ENCODE measurements at regions not wholly inside any gene's neighbourhood (a gene's known extent, or its start where the extent isn't known, plus 50 kb on each side); places are given as distances from the start of the nearest gene placed in this dataset.
"Not testable (repeated sequence)": the region's sequence is repeated elsewhere in the genome, so short reads cannot be mapped to it uniquely, and the experiment has no call there.

DNA sequence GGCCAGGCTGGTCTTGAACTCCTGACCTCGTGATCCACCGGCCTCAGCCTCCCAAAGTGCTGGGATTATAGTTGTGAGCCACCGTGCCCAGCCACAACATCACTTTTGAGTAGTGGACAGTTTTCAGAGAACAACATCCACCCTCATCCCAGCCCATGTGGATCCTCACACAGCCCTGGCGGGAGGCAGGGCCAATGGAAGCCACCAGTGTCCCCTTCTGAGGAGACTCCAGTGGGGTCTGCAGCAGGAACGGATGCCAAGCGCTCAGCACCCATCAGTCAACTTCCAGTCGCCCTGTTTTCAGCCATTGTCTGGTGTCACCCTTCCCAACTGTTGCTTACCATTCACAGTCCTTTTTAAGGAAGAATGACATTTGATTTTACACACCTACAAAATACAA lies 302.5 kb downstream of the BCL2L11 start:
- H3K27me3 Mint-ChIP-seq; ATAC-seq (ENCODE audit: low read depth); POLR2A ChIA-PET; DNase-seq; H3K4me3 Mint-ChIP-seq; H3K36me3 Mint-ChIP-seq; H3K27ac Mint-ChIP-seq; H3K9me3 Mint-ChIP-seq: not testable (repeated sequence)
- H3K4me1 Mint-ChIP-seq, result peaks cover 16% of the 10 kb centered on the region

DNA sequence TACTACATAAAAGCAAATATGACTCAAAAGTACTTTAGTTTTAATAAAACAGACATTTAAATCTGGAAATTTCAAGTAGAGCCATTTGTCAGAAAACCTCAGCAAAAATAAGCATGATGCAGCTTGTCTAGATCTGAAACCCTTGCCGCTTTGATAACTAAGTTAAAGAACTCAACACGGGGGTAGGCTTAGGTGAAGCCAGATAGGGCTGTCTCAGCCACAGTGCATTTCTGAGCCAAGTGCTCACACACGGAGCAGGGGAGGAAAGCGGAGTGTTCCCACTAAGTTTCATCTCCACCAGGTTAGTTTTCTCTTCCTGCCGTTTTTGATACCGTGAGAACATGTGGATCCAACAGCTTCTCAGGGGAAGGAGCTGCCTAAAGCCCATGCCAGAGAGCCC lies 303.5 kb downstream of the BCL2L11 start:
- POLR2A ChIA-PET, H3K4me3 Mint-ChIP-seq, DNase-seq, H3K27ac Mint-ChIP-seq, H3K9me3 Mint-ChIP-seq, H3K27me3 Mint-ChIP-seq: not testable (repeated sequence)
- Mint-ChIP-seq H3K36me3 (peaks cover 11% of the 10 kb centered on the region), H3K4me1 (peaks cover 17% of the 10 kb centered on the region)
- peak; percentile 16 for ATAC-seq (ENCODE audit: low read depth)

DNA sequence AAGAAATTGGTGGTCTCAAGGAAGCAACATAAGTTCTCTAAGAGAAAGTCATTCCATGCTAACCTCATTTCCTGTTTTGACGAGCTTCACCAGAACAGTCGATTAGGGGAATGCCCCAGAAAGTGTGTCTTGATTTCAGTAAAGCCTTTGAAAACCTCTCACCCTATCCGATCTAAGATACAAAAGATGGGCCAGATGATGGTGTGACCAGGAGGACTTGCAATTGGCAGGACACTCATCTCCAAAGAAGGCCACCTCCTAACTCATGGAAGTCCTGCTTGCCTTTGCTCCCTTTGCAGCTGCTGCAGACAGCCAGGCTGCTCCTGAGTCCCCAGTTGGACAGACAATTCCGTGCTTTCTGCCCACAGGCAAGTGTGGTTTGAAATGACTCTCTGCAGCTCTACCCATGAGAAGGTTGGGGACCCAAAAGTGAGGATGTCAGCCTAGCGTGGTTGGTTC lies 304.2 kb downstream of the BCL2L11 start:
- H3K4me3 Mint-ChIP-seq, H3K27me3 Mint-ChIP-seq, POLR2A ChIA-PET, H3K9me3 Mint-ChIP-seq: not testable (repeated sequence)
- peaks cover 17% of the 10 kb centered on the region for H3K4me1 Mint-ChIP-seq
- H3K36me3 Mint-ChIP-seq, result peaks cover 11% of the 10 kb centered on the region
- peak; percentile 83 for ATAC-seq (ENCODE audit: low read depth)
- H3K27ac Mint-ChIP-seq, result peak overlapping the region; percentile 82
- DNase-seq, result peak; percentile 69

DNA sequence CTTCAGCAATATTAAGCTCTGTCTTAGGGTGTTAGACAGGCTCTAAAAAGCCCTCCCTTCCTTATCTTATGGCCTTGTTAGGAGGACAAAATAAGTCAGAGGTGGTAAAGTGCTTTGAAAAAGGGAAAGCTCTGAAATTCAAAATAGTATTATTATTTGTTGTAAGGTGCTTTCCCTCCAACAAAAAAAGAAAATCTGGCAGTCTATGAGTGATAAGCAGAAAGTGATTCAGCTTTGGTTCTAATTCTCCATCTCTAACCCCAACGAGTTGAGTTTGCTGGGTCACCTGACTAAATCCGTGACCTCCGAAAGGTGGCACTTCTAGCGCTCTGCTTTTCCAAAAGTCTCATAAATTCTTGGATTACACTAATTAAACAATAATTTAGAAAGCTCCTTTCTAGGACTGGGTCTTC lies 305.1 kb downstream of the BCL2L11 start:
- H3K27me3 Mint-ChIP-seq; H3K9me3 Mint-ChIP-seq; POLR2A ChIA-PET; ATAC-seq (ENCODE audit: low read depth); DNase-seq: not testable (repeated sequence)
- H3K27ac Mint-ChIP-seq, result peak overlapping the region; percentile 34
- peaks cover 11% of the 10 kb centered on the region for H3K36me3 Mint-ChIP-seq
- peaks cover 13% of the 10 kb centered on the region for H3K4me1 Mint-ChIP-seq
- peak overlapping the region; percentile 30 for H3K4me3 Mint-ChIP-seq

DNA sequence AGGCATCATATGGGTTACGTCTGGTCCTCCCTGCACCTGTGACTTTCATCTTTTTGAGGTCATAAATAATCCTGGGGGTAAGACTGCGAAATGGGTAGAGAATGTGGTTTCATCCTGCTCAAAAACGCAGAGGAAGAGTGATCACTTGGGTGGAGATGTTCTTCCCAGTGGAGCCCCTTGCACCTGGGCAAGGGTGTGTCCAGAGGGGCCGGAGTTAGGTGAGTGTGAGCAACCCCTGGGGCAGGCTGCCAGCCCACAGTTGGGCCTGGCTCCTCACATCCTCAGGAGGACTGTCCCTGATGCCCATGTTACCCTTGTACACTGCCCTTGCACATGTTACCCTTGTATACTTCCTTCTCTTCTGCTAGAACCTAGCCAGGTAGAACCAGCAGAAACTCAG lies 306.6 kb downstream of the BCL2L11 start:
- ATAC-seq (ENCODE audit: low read depth); H3K27me3 Mint-ChIP-seq; H3K36me3 Mint-ChIP-seq; H3K9me3 Mint-ChIP-seq; H3K4me3 Mint-ChIP-seq; POLR2A ChIA-PET; DNase-seq: not testable (repeated sequence)
- Mint-ChIP-seq H3K27ac (peak overlapping the region; percentile 60), H3K4me1 (peaks cover 16% of the 10 kb centered on the region)

DNA sequence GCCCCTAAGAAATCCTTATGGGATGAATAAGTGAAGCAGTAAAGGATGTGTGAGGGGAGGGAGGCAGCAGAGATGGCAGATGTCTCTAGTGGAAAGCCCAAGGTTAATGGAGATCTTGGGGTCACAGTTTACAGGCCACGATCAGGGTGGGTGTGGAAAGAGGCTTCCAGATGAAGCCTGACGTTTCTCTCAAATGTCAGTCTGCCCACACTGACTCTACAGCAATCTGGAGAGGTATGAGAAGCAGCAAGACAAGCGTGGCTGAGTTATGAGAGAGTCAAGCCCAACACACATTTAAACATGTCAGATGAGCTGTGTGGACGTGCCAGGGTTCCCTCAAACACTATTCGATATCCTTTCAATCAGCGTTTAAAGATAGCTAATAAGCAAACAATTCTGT lies 308.2 kb downstream of the BCL2L11 start:
- ATAC-seq (ENCODE audit: low read depth); H3K4me3 Mint-ChIP-seq; H3K36me3 Mint-ChIP-seq; H3K27me3 Mint-ChIP-seq; H3K27ac Mint-ChIP-seq; POLR2A ChIA-PET; H3K9me3 Mint-ChIP-seq; DNase-seq: not testable (repeated sequence)
- peaks cover 20% of the 10 kb centered on the region for H3K4me1 Mint-ChIP-seq

DNA sequence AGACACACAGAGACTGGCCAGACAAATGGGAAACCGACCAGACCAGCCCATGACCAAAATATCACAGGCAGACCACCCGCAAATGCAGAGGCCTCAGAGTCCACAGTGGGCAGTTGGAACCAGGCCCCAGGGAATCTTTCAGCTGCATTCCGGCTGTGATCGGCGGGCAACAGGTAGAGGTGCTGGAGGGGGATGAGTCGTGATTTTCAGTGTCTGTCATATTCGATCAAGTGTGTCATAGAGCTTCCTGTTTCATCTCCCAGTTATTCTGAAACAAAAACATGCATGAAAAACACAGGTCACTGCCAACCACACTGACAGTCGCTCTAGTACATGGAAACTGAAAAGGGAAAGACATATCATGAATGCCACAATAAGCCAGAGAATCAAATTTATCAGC lies 308.6 kb downstream of the BCL2L11 start:
- POLR2A ChIA-PET; ATAC-seq (ENCODE audit: low read depth); H3K36me3 Mint-ChIP-seq; H3K27ac Mint-ChIP-seq; H3K27me3 Mint-ChIP-seq; DNase-seq; H3K9me3 Mint-ChIP-seq; H3K4me3 Mint-ChIP-seq: not testable (repeated sequence)
- peaks cover 21% of the 10 kb centered on the region for H3K4me1 Mint-ChIP-seq

DNA sequence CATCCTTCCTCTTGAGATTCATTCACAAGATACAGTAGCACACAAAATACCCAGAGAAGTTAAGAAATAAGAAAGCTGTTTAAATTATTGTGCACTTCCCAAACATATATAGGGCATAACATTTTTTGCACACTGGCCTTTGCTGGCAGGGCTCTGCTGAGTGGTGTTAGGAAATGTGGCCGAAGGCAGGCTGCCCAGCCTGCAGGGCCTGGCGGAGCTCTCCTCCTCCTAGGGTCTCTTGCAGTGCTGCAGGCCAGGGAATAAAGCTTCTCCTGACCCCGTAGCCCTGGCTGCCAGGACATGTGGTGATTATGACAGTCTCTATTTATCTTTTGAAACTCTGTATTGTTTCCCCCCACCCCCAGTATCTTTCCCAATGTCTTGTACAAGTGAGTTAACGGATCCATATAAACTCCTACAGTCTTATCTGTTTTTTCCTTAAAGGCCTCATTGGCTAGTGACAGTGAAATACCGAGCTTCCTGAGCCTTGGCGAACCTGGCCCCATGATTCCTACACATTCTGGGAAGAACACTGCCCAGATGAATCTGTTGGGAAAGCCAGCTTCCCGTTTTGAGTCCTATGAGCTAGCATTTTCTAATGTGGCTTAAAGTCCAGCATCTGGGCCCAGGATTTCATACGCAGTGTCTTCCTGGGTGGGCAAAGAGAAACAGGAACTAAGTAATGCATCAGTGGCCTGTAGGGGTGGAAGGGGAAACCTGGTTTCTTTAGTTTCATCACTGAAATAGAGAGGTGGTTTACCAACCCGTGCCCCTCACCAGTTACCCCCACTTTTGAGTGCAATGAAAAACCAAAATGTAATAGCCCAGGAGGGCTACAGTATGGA lies 310.3 kb downstream of the BCL2L11 start:
- POLR2A ChIA-PET, result not testable (repeated sequence)
- ATAC-seq (ENCODE audit: low read depth), result peak; percentile 13

DNA sequence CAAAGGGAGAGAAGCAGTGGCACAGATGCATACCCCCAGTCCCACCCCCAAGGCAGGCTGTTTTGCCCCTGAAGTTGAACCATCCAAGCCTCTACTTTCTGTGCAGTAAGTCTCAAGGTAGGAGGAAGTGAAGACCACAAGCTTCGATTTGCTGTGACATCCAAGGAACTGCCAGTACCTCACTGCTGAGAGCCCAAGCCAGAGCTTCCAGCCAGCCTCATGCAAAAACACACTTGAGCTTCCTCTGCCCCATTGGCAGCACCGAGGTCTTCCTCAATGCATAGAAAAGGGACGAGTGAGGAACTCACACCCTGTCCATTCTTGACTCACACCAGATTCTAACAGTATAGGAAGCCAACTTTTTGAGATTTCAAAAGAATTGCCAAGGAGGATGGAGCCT lies 311.7 kb downstream of the BCL2L11 start:
- peak; percentile 61 for ATAC-seq (ENCODE audit: low read depth)
- H3K4me3 Mint-ChIP-seq, POLR2A ChIA-PET, H3K27me3 Mint-ChIP-seq, H3K4me1 Mint-ChIP-seq, H3K36me3 Mint-ChIP-seq, H3K9me3 Mint-ChIP-seq, DNase-seq: not testable (repeated sequence)
- peak overlapping the region; percentile 68 for H3K27ac Mint-ChIP-seq

More for the DNA sequence above, 310.3 kb downstream of the BCL2L11 start:
- not testable (repeated sequence) for H3K27ac Mint-ChIP-seq, DNase-seq, H3K36me3 Mint-ChIP-seq, H3K4me3 Mint-ChIP-seq, H3K27me3 Mint-ChIP-seq, H3K9me3 Mint-ChIP-seq
- H3K4me1 Mint-ChIP-seq, result peaks cover 14% of the 10 kb centered on the region

DNA sequence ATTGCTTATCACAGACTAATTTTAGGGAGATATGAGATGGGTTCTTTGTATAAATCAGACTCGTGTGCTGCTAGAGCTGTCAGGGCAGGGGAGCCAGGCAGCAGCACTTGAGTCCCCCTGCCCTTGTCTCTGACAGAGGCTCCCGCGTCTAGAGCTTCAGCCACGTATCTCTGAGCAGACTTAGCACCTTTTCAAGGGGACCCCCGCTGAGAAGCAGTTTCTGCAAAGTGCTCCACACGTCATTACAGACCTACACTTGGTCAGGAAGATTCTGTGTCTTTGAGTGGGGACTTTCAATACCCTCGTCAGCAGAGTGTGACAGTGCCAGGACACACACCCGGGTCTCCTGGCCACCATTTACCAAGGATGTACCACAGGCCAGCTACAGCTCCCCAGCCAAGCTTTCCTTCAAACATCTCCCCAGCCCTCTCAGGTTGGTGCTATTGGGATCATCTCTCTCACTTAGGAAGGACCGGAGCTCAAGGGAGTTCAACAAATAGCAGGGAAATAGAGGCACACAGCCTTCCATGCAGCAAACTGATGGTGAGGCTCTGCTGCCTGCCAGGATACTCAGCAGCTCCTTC lies 312.3 kb downstream of the BCL2L11 start:
- H3K27me3 Mint-ChIP-seq; H3K4me1 Mint-ChIP-seq; ATAC-seq (ENCODE audit: low read depth); DNase-seq; H3K27ac Mint-ChIP-seq; POLR2A ChIA-PET; H3K4me3 Mint-ChIP-seq; H3K36me3 Mint-ChIP-seq; H3K9me3 Mint-ChIP-seq: not testable (repeated sequence)

DNA sequence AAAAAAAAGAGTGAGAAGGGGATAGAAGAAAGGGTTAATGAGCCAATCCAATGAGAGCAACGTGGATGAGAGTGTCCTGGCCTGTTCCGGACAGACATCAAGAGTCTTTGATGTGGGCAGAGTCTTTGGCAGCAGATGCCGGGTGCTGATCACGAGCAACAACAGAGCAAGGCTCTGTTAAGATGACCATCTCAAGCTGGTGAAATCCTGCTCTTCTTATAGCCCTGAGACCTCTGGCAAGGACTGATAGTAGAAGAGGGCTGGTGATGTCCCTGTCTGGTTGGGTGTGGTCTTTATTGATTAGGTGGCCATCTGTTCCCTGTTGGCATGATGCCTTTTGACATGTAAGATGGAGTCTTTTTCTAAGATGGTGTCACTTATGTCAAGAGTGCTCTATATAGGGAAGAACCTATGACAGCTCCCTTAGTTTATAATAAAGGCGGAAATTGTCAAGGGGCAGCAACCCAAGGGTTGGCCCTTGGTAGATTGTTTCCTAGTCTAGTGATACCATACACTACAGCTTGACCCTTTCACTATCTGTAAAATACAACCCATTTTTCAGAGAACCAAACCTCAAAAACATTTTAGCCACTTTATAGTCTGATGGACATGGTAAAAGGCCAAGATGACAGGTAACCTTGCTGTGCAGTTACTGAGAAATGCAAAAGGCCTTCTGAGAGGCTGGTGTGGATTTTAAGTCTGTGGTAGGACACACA lies 313.3 kb downstream of the BCL2L11 start:
- H3K9me3 Mint-ChIP-seq; H3K36me3 Mint-ChIP-seq; H3K27ac Mint-ChIP-seq; POLR2A ChIA-PET; H3K4me1 Mint-ChIP-seq; DNase-seq; ATAC-seq (ENCODE audit: low read depth); H3K27me3 Mint-ChIP-seq; H3K4me3 Mint-ChIP-seq: not testable (repeated sequence)

DNA sequence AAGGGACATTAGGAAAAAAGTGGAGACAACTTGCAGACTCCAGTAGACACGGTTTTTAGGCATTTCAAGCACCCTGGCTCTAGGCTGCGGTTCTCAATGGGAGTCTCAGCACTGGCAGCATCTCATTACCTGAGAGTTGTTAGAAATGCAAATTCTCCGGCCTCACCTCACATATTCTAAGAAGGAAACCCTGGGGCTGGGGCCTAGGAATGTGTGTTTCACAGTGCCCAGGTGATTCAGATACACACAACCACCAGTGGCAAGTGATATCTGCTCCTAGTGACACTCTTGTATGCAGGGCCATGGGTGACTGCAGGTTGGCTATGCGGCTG lies 313.9 kb downstream of the BCL2L11 start:
- POLR2A ChIA-PET, H3K27me3 Mint-ChIP-seq, H3K27ac Mint-ChIP-seq: not testable (repeated sequence)

DNA sequence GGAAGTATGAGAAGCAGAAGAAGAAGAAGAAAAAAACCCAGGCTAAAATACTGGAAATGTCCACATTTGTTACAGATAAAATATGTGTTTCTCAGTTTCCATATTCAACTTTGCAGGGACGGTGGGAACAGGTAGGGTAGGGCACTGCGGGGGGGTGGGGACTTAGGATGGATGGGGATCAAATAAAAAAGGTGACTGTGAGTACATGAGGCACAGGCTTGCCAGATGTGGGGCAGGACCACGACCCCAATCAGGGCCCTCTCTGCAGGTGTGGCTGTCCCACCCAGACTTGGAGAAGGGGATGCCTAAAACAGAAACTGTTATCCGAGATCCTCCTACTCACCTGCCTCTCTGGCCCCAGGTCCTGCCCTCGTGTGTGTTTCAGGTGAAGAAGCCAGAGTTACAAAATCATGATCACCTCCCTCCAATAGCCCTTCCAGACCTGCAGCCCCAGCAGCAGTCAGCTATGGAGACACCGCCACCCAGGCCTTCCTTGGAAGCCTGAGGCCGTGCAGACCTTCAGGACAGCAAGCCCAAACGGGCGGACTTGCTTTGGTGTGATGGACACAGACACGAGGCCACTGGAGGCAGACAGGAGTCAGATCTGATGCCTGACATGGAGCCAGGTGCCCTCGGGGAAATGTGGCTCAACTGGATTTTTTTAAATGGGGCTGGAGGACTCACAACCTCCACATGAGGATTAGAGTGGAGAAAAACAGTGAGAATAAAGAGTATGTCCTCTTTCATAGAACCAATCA lies 315.0 kb downstream of the BCL2L11 start:
- H3K27ac Mint-ChIP-seq; H3K9me3 Mint-ChIP-seq; POLR2A ChIA-PET; H3K36me3 Mint-ChIP-seq; H3K4me3 Mint-ChIP-seq; ATAC-seq (ENCODE audit: low read depth); DNase-seq; H3K27me3 Mint-ChIP-seq: not testable (repeated sequence)
- H3K4me1 Mint-ChIP-seq, result peaks cover 12% of the 10 kb centered on the region

More for the DNA sequence above, 313.9 kb downstream of the BCL2L11 start:
- not testable (repeated sequence) for H3K4me3 Mint-ChIP-seq; ATAC-seq (ENCODE audit: low read depth); H3K36me3 Mint-ChIP-seq; H3K9me3 Mint-ChIP-seq; DNase-seq; H3K4me1 Mint-ChIP-seq

All from activated naive CD8-positive, alpha-beta T cell treated with anti-CD3 and anti-CD28 coated beads, Interleukin-2, amount 10 ng/mL, durations not matched to agents 7 days and 5 days (primary cell).